Osteocyte (in vitro differentiated cells): ENCODE measurements at regions not wholly inside any gene's neighbourhood (a gene's known extent, or its start where the extent isn't known, plus 50 kb on each side); places are given as distances from the start of the nearest gene placed in this dataset.

Experiments used
- DNase-seq: peaks from one replicate; pipeline ENCODE4 v3.0.0; 2021; ENCODE audit warnings: mixed read lengths; ENCODE audit not compliant: unreplicated experiment; ENCODE audit errors: extremely low spot score
- H3K27ac Mint-ChIP-seq: one replicate; pipeline ENCODE4 v1.8.0; 2021; ENCODE audit warnings: mild to moderate bottlenecking, mixed read lengths; ENCODE audit not compliant: unreplicated experiment
- H3K27me3 Mint-ChIP-seq: one replicate; pipeline ENCODE4 v1.8.0; 2021; ENCODE audit warnings: mixed read lengths; ENCODE audit not compliant: unreplicated experiment
- H3K36me3 Mint-ChIP-seq: one replicate; pipeline ENCODE4 v1.8.0; 2021; ENCODE audit warnings: mixed read lengths; ENCODE audit not compliant: unreplicated experiment
- H3K4me1 Mint-ChIP-seq: one replicate; pipeline ENCODE4 v1.8.0; 2021; ENCODE audit warnings: mixed read lengths; ENCODE audit not compliant: unreplicated experiment
- H3K4me3 Mint-ChIP-seq: one replicate; pipeline ENCODE4 v1.8.0; 2021; ENCODE audit warnings: mild to moderate bottlenecking, moderate library complexity, mixed read lengths; ENCODE audit not compliant: unreplicated experiment
- H3K9me3 Mint-ChIP-seq: one replicate; pipeline ENCODE4 v1.8.0; 2021; ENCODE audit warnings: mixed read lengths; ENCODE audit not compliant: unreplicated experiment
- CTCF ChIP-seq: fragments of 200-600 bp; sonication (generic); IDR thresholded peaks from 2 replicates; pipeline ENCODE4 v1.5.0; 2021; ENCODE audit warnings: antibody characterized with exemption, mild to moderate bottlenecking, moderate library complexity

GRCh38 chr6:82015526-82015925 is 232.0 kb downstream of the IBTK start:
- no peak overlapping the region for H3K4me3 Mint-ChIP-seq
- peaks cover 4% of the 10 kb centered on the region for H3K36me3 Mint-ChIP-seq
- peaks cover 60% of the 10 kb centered on the region for H3K4me1 Mint-ChIP-seq
- H3K9me3 Mint-ChIP-seq, result peaks cover 6% of the 10 kb centered on the region
- TF ChIP-seq CTCF, result no peak
- peak overlapping the region; percentile 88 for H3K27ac Mint-ChIP-seq
- no peaks in the 10 kb centered on the region for H3K27me3 Mint-ChIP-seq
- no peak for DNase-seq

- H3K27ac Mint-ChIP-seq, result peak overlapping the region; percentile 88
- peaks cover 60% of the 10 kb centered on the region for H3K4me1 Mint-ChIP-seq
- H3K4me3 Mint-ChIP-seq, result no peak overlapping the region
- H3K36me3 Mint-ChIP-seq, result peaks cover 4% of the 10 kb centered on the region
- H3K9me3 Mint-ChIP-seq, result peaks cover 11% of the 10 kb centered on the region
- TF ChIP-seq CTCF, result no peak
- DNase-seq, result no peak
- H3K27me3 Mint-ChIP-seq, result no peaks in the 10 kb centered on the region
Measured at GRCh38 chr6:82015043-82015442, 232.5 kb downstream of the IBTK start.

GRCh38 chr6:82013561-82014530 is 233.7 kb downstream of the IBTK start:
- no peak for TF ChIP-seq CTCF
- Mint-ChIP-seq H3K4me1 (peaks cover 58% of the 10 kb centered on the region), H3K36me3 (peaks cover 4% of the 10 kb centered on the region), H3K27me3 (no peaks in the 10 kb centered on the region), H3K4me3 (no peak overlapping the region), H3K27ac (peak overlapping the region; percentile 88), H3K9me3 (peaks cover 11% of the 10 kb centered on the region)
- no peak for DNase-seq

- H3K4me3 Mint-ChIP-seq, result no peak overlapping the region
- peaks cover 11% of the 10 kb centered on the region for H3K4me1 Mint-ChIP-seq
- no peak for DNase-seq
- H3K9me3 Mint-ChIP-seq, result peaks cover 28% of the 10 kb centered on the region
- H3K27me3 Mint-ChIP-seq, result no peaks in the 10 kb centered on the region
- peaks cover 14% of the 10 kb centered on the region for H3K36me3 Mint-ChIP-seq
- peak; percentile 65 for TF ChIP-seq CTCF
- H3K27ac Mint-ChIP-seq, result no peak overlapping the region
Measured at GRCh38 chr6:82006027-82006738, 241.4 kb downstream of the IBTK start.

GRCh38 chr6:82000551-82000950 is 247.0 kb downstream of the IBTK start:
- Mint-ChIP-seq H3K27ac (no peak overlapping the region), H3K36me3 (no peaks in the 10 kb centered on the region), H3K9me3 (peaks cover 5% of the 10 kb centered on the region), H3K4me1 (peaks cover 58% of the 10 kb centered on the region), H3K27me3 (no peaks in the 10 kb centered on the region), H3K4me3 (no peak overlapping the region)
- no peak for DNase-seq
- TF ChIP-seq CTCF, result no peak
